IMR-90 (cell line): ENCODE measurements at regions not wholly inside any gene's neighbourhood (a gene's known extent, or its start where the extent isn't known, plus 50 kb on each side); places are given as distances from the start of the nearest gene placed in this dataset.
A peak's percentile ranks its signal among the peaks of the same experiment; 100 is the strongest.

Experiments
- ATAC-seq: fragments of 200-7000 bp; cut with Tn5 transposase; 2 replicates; pipeline ENCODE4 v1.9.1; 2020; ENCODE audit warnings: low read depth, mild to moderate bottlenecking, moderate library complexity
- BruUV-seq: library from RNA; stranded (reverse); fragments of 400-500 nt; replicated peaks from 2 replicates; lab custom pipeline; 2021; lab: Mats Ljungman, UMichigan
- CTCF ChIA-PET: fragments of 300-600 bp; formaldehyde crosslinking; extraction: SDS; loops from one replicate; lab custom pipeline; 2021; ENCODE audit warnings: antibody characterized with exemption; lab: Yijun Ruan, JAX
- POLR2A ChIA-PET: fragments of 300-600 bp; sonication (Branson Sonifier 250); formaldehyde crosslinking; loops from one replicate; lab custom pipeline; 2022; ENCODE audit warnings: antibody characterized with exemption; ENCODE audit not compliant: unreplicated experiment; lab: Charles Lee
- DNase-seq: peaks from one replicate; pipeline ENCODE4 v3.0.0; 2013
- H2AFZ ChIP-seq: replicated peaks from 2 replicates; pipeline ENCODE3; 2013; ENCODE audit warnings: low read length, mild to moderate bottlenecking; ENCODE audit not compliant: poor library complexity
- H2AK5ac ChIP-seq: 2 replicates; pipeline ENCODE4 v1.6.1; 2013; ENCODE audit warnings: low read depth, low read length, inconsistent platforms
- H2AK9ac ChIP-seq: replicated peaks from 2 replicates; pipeline ENCODE3; 2013; ENCODE audit warnings: mild to moderate bottlenecking, low read depth, low read length, moderate library complexity; ENCODE audit not compliant: poor library complexity
- H2BK120ac ChIP-seq: 2 replicates; pipeline ENCODE4 v1.6.1; 2013; ENCODE audit warnings: low read depth, low read length, inconsistent platforms
- H2BK15ac ChIP-seq: 3 replicates; pipeline ENCODE4 v1.6.1; 2013; ENCODE audit warnings: low read depth, low read length, inconsistent platforms
- H2BK20ac ChIP-seq: 2 replicates; pipeline ENCODE4 v1.6.1; 2013; ENCODE audit warnings: low read depth, mild to moderate bottlenecking, inconsistent platforms, low read length, moderate library complexity
- H2BK5ac ChIP-seq: 2 replicates; pipeline ENCODE4 v1.6.1; 2013; ENCODE audit warnings: mild to moderate bottlenecking, low read depth, low read length, inconsistent platforms; ENCODE audit not compliant: poor library complexity, severe bottlenecking
- H3K14ac ChIP-seq: replicated peaks from 2 replicates; pipeline ENCODE4 v1.6.1; 2013; ENCODE audit warnings: low read depth, low read length, inconsistent platforms
- H3K18ac ChIP-seq: 2 replicates; pipeline ENCODE4 v1.6.1; 2013; ENCODE audit warnings: low read depth, low read length, control low read depth
- H3K23ac ChIP-seq: 2 replicates; pipeline ENCODE4 v1.6.1; 2013; ENCODE audit warnings: low read depth, low read length, inconsistent platforms
- H3K27ac ChIP-seq: 2 replicates; pipeline ENCODE4 v1.5.1; 2013; ENCODE audit warnings: mild to moderate bottlenecking, control low read depth, low read length; ENCODE audit not compliant: insufficient read depth
- H3K27me3 ChIP-seq: 2 replicates; pipeline ENCODE4 v1.6.1; 2013; ENCODE audit warnings: low read length; ENCODE audit not compliant: control insufficient read depth, insufficient read depth
- H3K36me3 ChIP-seq: 2 replicates; pipeline ENCODE4 v1.6.1; 2013; ENCODE audit warnings: low read length, mixed read lengths; ENCODE audit not compliant: control insufficient read depth, insufficient read depth
- H3K4ac ChIP-seq: 2 replicates; pipeline ENCODE4 v1.6.1; 2013; ENCODE audit warnings: low read depth, low read length, inconsistent platforms
- H3K4me1 ChIP-seq: 2 replicates; pipeline ENCODE4 v1.6.1; 2013; ENCODE audit warnings: low read length, mixed read lengths; ENCODE audit not compliant: control insufficient read depth, insufficient read depth
- H3K4me2 ChIP-seq: 2 replicates; pipeline ENCODE4 v1.6.1; 2013; ENCODE audit warnings: low read depth, mild to moderate bottlenecking, control low read depth, low read length, moderate library complexity
- H3K4me3 ChIP-seq: 2 replicates; pipeline ENCODE4 v1.5.1; 2013; ENCODE audit warnings: low read depth, mild to moderate bottlenecking, control low read depth, low read length, moderate library complexity; ENCODE audit not compliant: insufficient read depth
- H3K56ac ChIP-seq: 2 replicates; pipeline ENCODE4 v1.6.1; 2013; ENCODE audit warnings: low read length, inconsistent platforms; ENCODE audit not compliant: insufficient read depth; ENCODE audit errors: extremely low read depth
- H3K79me1 ChIP-seq, 2 experiments: 2 replicates each; pipeline ENCODE4 v1.6.1; 2013; ENCODE audit warnings: low read length in 2 of 2, inconsistent platforms in 1 of 2, low read depth in 1 of 2
- H3K9ac ChIP-seq: 2 replicates; pipeline ENCODE4 v1.6.1; 2013; ENCODE audit warnings: low read depth, low read length, control low read depth
- H3K9me1 ChIP-seq: 2 replicates; pipeline ENCODE4 v1.6.1; 2013; ENCODE audit warnings: low read length, inconsistent platforms; ENCODE audit not compliant: insufficient read depth
- H3K9me3 ChIP-seq: 2 replicates; pipeline ENCODE4 v1.6.1; 2013; ENCODE audit warnings: low read length; ENCODE audit not compliant: control insufficient read depth, insufficient read depth
- H4K20me1 ChIP-seq: 2 replicates; pipeline ENCODE4 v1.6.1; 2013; ENCODE audit warnings: low read length, inconsistent platforms; ENCODE audit not compliant: insufficient read depth
- H4K5ac ChIP-seq: 2 replicates; pipeline ENCODE4 v1.6.1; 2013; ENCODE audit warnings: mild to moderate bottlenecking, low read depth, low read length, control low read depth
- H4K8ac ChIP-seq, 2 experiments: 2 replicates each; pipeline ENCODE4 v1.6.1; 2013; ENCODE audit warnings: low read depth in 2 of 2, low read length in 2 of 2, control low read depth in 1 of 2, inconsistent platforms in 1 of 2
- H4K91ac ChIP-seq: 2 replicates; pipeline ENCODE4 v1.6.1; 2013; ENCODE audit warnings: low read depth, low read length, inconsistent platforms; ENCODE audit not compliant: insufficient read depth
- BHLHE40 ChIP-seq: fragments of 150-350 bp; IDR thresholded peaks from 2 replicates; pipeline ENCODE4 v1.6.1; 2016; ENCODE audit warnings: mild to moderate bottlenecking, low read depth, low read length
- CEBPB ChIP-seq: IDR thresholded peaks from 2 replicates; pipeline ENCODE4 v1.6.1; 2012; ENCODE audit warnings: low read depth, low read length, improper control_type of control experiment
- CHD1 ChIP-seq: IDR thresholded peaks from 2 replicates; pipeline ENCODE4 v1.6.1; 2012; ENCODE audit warnings: low read depth, low read length, improper control_type of control experiment
- CTCF ChIP-seq: conservative IDR thresholded peaks from 2 replicates; pipeline ENCODE4 v1.5.1; 2012; ENCODE audit warnings: mild to moderate bottlenecking, low read depth, low read length, improper control_type of control experiment
- ELK1 ChIP-seq: fragments of 150-350 bp; IDR thresholded peaks from 2 replicates; pipeline ENCODE4 v1.6.1; 2016; ENCODE audit warnings: low read depth, mild to moderate bottlenecking, low read length, moderate library complexity, borderline replicate concordance
- FOS ChIP-seq: fragments of 150-350 bp; IDR thresholded peaks from 2 replicates; pipeline ENCODE4 v1.6.1; 2016; ENCODE audit warnings: low read depth, low read length
- MAFK ChIP-seq: IDR thresholded peaks from 2 replicates; pipeline ENCODE4 v1.6.1; 2012; ENCODE audit warnings: low read depth, low read length, improper control_type of control experiment
- MAZ ChIP-seq: IDR thresholded peaks from 2 replicates; pipeline ENCODE4 v1.6.1; 2012; ENCODE audit warnings: low read depth, mild to moderate bottlenecking, low read length, improper control_type of control experiment, moderate library complexity, borderline replicate concordance
- MXI1 ChIP-seq: IDR thresholded peaks from 2 replicates; pipeline ENCODE4 v1.6.1; 2012; ENCODE audit warnings: low read depth, mild to moderate bottlenecking, low read length, moderate library complexity, borderline replicate concordance
- NFE2L2 ChIP-seq: fragments of 150-350 bp; IDR thresholded peaks from 2 replicates; pipeline ENCODE4 v1.6.1; 2016; ENCODE audit warnings: low read depth, mild to moderate bottlenecking, low read length
- POLR2A ChIP-seq: IDR thresholded peaks from 2 replicates; pipeline ENCODE4 v1.6.1; 2012; ENCODE audit warnings: mild to moderate bottlenecking, low read depth, low read length
- RAD21 ChIP-seq: IDR thresholded peaks from 2 replicates; pipeline ENCODE4 v1.6.1; 2012; ENCODE audit warnings: low read length, improper control_type of control experiment
- RCOR1 ChIP-seq: IDR thresholded peaks from 2 replicates; pipeline ENCODE4 v1.6.1; 2012; ENCODE audit warnings: mild to moderate bottlenecking, low read length, improper control_type of control experiment; ENCODE audit not compliant: insufficient replicate concordance
- RFX5 ChIP-seq: IDR thresholded peaks from 2 replicates; pipeline ENCODE4 v1.8.0; 2012; ENCODE audit warnings: low read depth, mild to moderate bottlenecking, low read length, moderate library complexity
- SMC3 ChIP-seq: fragments of 150-350 bp; IDR thresholded peaks from 2 replicates; pipeline ENCODE4 v1.6.1; 2016; ENCODE audit warnings: low read depth, mild to moderate bottlenecking, antibody characterized with exemption, low read length, moderate library complexity
- USF2 ChIP-seq: fragments of 150-350 bp; IDR thresholded peaks from 2 replicates; pipeline ENCODE4 v1.6.1; 2017; ENCODE audit warnings: mild to moderate bottlenecking, antibody characterized with exemption, low read length, low read depth
- WGBS, 2 experiments: methylation state at CpG; one replicate each; pipeline versions ENCODE4 v1.1.5 to v1.1.7; 2013; ENCODE audit warnings: missing lambda C conversion rate in 2 of 2; ENCODE audit not compliant: insufficient read length in 1 of 2; ENCODE audit errors: extremely low coverage in 2 of 2; 5-methylcytosine and 5-hydroxymethylcytosine counted together
- dilution Hi-C: fragments of 300-500 bp; cut with HindIII; formaldehyde crosslinking; loops from one replicate; pipeline ENCODE4 v1.14.3; 2018; ENCODE audit warnings: low sequenced_read_pairs; ENCODE audit not compliant: unreplicated experiment
- in situ Hi-C: fragments of 300-500 bp; cut with MboI; formaldehyde crosslinking; loops from 3 replicates; pipeline ENCODE4 v1.14.3; 2019; ENCODE audit warnings: low sequenced_read_pairs, inconsistent platforms, mixed read lengths
- intact Hi-C: fragments of 100-400 bp; cut with micrococcal nuclease; formaldehyde crosslinking; loops from 2 replicates; pipeline ENCODE4 v1.10.0; 2022

- no peak for DNase-seq
- no peak overlapping the region for H2AFZ ChIP-seq
- H3K4me1 ChIP-seq = no peaks in the 10 kb centered on the region
- H2BK20ac ChIP-seq = no peak overlapping the region
- H3K4me3 ChIP-seq = no peak overlapping the region
- H2BK5ac ChIP-seq = peak overlapping the region; percentile 39
- no peak overlapping the region for H3K14ac ChIP-seq
- H2BK120ac ChIP-seq = peak overlapping the region; percentile 12; the same call in 1 of the 2 replicates
- no peak overlapping the region for H3K56ac ChIP-seq
- H4K91ac ChIP-seq = no peak overlapping the region; the same call in 1 of the 2 replicates
- H4K8ac ChIP-seq = no peak overlapping the region
- peaks cover 3% of the 10 kb centered on the region; the same call in 1 of the 2 replicates for H3K9me3 ChIP-seq
- no TSS peak for BruUV-seq
- H4K5ac ChIP-seq = no peak overlapping the region
- TF ChIP-seq RCOR1 (no peak), POLR2A (no peak), BHLHE40 (no peak), CTCF (no peak), RFX5 (no peak), ELK1 (no peak), MAZ (no peak), SMC3 (no peak), CEBPB (no peak), MAFK (no peak), MXI1 (no peak), NFE2L2 (no peak), RAD21 (no peak), USF2 (no peak), FOS (no peak), CHD1 (no peak)
- H3K9me1 ChIP-seq = no peaks in the 10 kb centered on the region
- ChIA-PET CTCF (no interaction called here), POLR2A (interaction anchor here (0.6 kb wide), 1 partner anchor 242 kb away, joined by 3 read pairs; no protein-coding TSS in a partner anchor)
- ATAC-seq = peak; percentile 68
- H3K23ac ChIP-seq = no peak overlapping the region
- dilution Hi-C loops (no loop called here), in situ Hi-C loops (no loop called here), intact Hi-C loops (no loop called here)
- H3K9ac ChIP-seq = no peak overlapping the region
- H3K27ac ChIP-seq = no peak overlapping the region
- no peak overlapping the region; the same call in 1 of the 2 replicates for H3K18ac ChIP-seq
- no peak overlapping the region for H2AK5ac ChIP-seq
- H3K79me1 ChIP-seq = no peaks in the 10 kb centered on the region
- H3K36me3 ChIP-seq = no peaks in the 10 kb centered on the region
- H3K4ac ChIP-seq = no peak overlapping the region
- no CpG with 5 or more reads among the region's 1 CpG for WGBS, 2 experiments
- no peak overlapping the region for H2AK9ac ChIP-seq
- no peaks in the 10 kb centered on the region for H4K20me1 ChIP-seq
- H2BK15ac ChIP-seq = no peak overlapping the region
- H3K27me3 ChIP-seq = no peaks in the 10 kb centered on the region
- H3K4me2 ChIP-seq = no peak overlapping the region
These were observed 1711.4 kb upstream of the PIK3C3 start for GRCh38 chr18:40243607-40244006.
